ENCODE measurements at regions not wholly inside any gene's neighbourhood (a gene's known extent, or its start where the extent isn't known, plus 50 kb on each side); places are given as distances from the start of the nearest gene placed in this dataset.

- DNase-seq (no peak), ATAC-seq (replicated peaks) (no peak)
- Mint-ChIP-seq H3K9me3 (no peaks in the 10 kb centered on the region), H3K4me3 (no peak overlapping the region), H3K4me1 (no peaks in the 10 kb centered on the region), H3K27ac (no peak overlapping the region), H3K27me3 (no peaks in the 10 kb centered on the region), H3K36me3 (no peaks in the 10 kb centered on the region)
These were observed 829.4 kb downstream of the EPHA7 start for GRCh38 chr6:92589996-92590395.

DNA sequence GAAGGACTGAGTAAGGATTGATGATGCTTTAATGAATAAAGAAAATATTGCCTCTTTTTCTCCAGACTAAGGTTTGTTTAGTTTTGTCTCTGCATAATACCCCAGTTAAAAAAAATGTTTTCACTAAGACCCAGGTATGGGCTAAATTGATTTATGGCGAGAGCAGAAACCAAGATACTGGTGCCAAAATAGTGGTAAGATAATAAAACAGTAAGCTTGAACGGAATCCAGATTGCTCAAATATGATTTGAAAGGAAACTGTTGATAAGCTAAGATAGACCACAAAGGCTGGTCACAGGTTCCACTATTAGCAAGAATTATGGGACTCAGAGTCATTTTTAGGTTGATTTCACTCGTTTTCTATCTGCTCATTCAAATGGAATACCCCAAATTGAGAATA lies 831.2 kb downstream of the EPHA7 start:
- Mint-ChIP-seq H3K27ac (no peak overlapping the region), H3K27me3 (no peaks in the 10 kb centered on the region), H3K9me3 (peaks cover 0 to 3% of the 10 kb centered on the region in 2 donors), H3K4me1 (no peaks in the 10 kb centered on the region), H3K36me3 (no peaks in the 10 kb centered on the region), H3K4me3 (no peak overlapping the region)
- DNase-seq: no peak
- ATAC-seq (replicated peaks): no peak

- Mint-ChIP-seq H3K36me3 (no peaks in the 10 kb centered on the region), H3K9me3 (peaks cover 0 to 3% of the 10 kb centered on the region in 2 donors), H3K27me3 (no peaks in the 10 kb centered on the region), H3K27ac (no peak overlapping the region), H3K4me1 (no peaks in the 10 kb centered on the region), H3K4me3 (no peak overlapping the region)
- DNase-seq (no peak), ATAC-seq (replicated peaks) (no peak)
These were observed 831.8 kb downstream of the EPHA7 start for GRCh38 chr6:92587525-92587924.

GRCh38 chr6:92586236-92586977 lies 833.0 kb downstream of the EPHA7 start:
- no peak overlapping the region for H3K4me3 Mint-ChIP-seq
- H3K4me1 Mint-ChIP-seq: no peaks in the 10 kb centered on the region
- no peaks in the 10 kb centered on the region for H3K36me3 Mint-ChIP-seq
- peaks cover 0 to 4% of the 10 kb centered on the region in 2 donors for H3K9me3 Mint-ChIP-seq
- H3K27ac Mint-ChIP-seq: no peak overlapping the region
- no peak for ATAC-seq (replicated peaks)
- DNase-seq: no peak
- no peaks in the 10 kb centered on the region for H3K27me3 Mint-ChIP-seq

- H3K27ac Mint-ChIP-seq: no peak overlapping the region
- ATAC-seq (replicated peaks) (no peak), DNase-seq (no peak)
- peaks cover 0 to 15% of the 10 kb centered on the region in 2 donors for H3K9me3 Mint-ChIP-seq
- no peaks in the 10 kb centered on the region for H3K4me1 Mint-ChIP-seq
- no peak overlapping the region for H3K4me3 Mint-ChIP-seq
- H3K36me3 Mint-ChIP-seq: no peaks in the 10 kb centered on the region
- H3K27me3 Mint-ChIP-seq: no peaks in the 10 kb centered on the region
These were observed 837.1 kb downstream of the EPHA7 start for GRCh38 chr6:92582211-92582610.

GRCh38 chr6:92577077-92577719 lies 842.2 kb downstream of the EPHA7 start:
- peaks cover 0 to 12% of the 10 kb centered on the region in 2 donors for H3K9me3 Mint-ChIP-seq
- H3K27me3 Mint-ChIP-seq: no peaks in the 10 kb centered on the region
- H3K36me3 Mint-ChIP-seq: no peaks in the 10 kb centered on the region

GRCh38 chr6:92568541-92568940 lies 850.8 kb downstream of the EPHA7 start:
- ATAC-seq (replicated peaks) (no peak), DNase-seq (no peak)
- H3K27ac Mint-ChIP-seq: no peak overlapping the region
- no peaks in the 10 kb centered on the region for H3K36me3 Mint-ChIP-seq
- no peaks in the 10 kb centered on the region for H3K4me1 Mint-ChIP-seq
- peaks cover 0 to 2% of the 10 kb centered on the region in 2 donors for H3K9me3 Mint-ChIP-seq
- H3K4me3 Mint-ChIP-seq: no peak overlapping the region
- no peaks in the 10 kb centered on the region for H3K27me3 Mint-ChIP-seq

More at GRCh38 chr6:92577077-92577719, 842.2 kb downstream of the EPHA7 start:
- Mint-ChIP-seq H3K27ac (no peak overlapping the region), H3K4me1 (no peaks in the 10 kb centered on the region), H3K4me3 (no peak overlapping the region)
- DNase-seq (no peak), ATAC-seq (replicated peaks) (no peak)

DNA sequence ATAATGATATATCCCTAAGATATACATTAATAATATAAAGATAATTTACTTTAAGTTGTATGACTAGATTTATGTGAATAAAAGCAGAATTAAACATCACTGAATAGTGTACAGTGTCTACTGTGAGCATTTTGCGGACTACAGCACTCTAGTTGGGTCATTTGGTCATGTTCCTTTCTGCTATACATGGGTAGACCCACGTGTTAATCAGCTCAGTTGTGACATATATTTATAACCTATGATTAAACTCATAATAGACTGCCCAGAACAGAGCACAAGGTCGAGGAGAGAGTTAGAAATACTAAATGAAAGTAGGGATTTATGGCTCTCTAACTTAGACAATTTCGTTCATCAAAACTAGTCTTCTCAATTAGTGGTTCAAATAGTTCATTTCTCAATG lies 852.7 kb downstream of the EPHA7 start:
- H3K36me3 Mint-ChIP-seq: no peaks in the 10 kb centered on the region
- no peak overlapping the region for H3K4me3 Mint-ChIP-seq
- H3K4me1 Mint-ChIP-seq: no peaks in the 10 kb centered on the region
- no peak overlapping the region for H3K27ac Mint-ChIP-seq
- ATAC-seq (replicated peaks) (no peak), DNase-seq (no peak)
- no peaks in the 10 kb centered on the region for H3K27me3 Mint-ChIP-seq
- H3K9me3 Mint-ChIP-seq: peaks cover 0 to 4% of the 10 kb centered on the region in 2 donors

DNA sequence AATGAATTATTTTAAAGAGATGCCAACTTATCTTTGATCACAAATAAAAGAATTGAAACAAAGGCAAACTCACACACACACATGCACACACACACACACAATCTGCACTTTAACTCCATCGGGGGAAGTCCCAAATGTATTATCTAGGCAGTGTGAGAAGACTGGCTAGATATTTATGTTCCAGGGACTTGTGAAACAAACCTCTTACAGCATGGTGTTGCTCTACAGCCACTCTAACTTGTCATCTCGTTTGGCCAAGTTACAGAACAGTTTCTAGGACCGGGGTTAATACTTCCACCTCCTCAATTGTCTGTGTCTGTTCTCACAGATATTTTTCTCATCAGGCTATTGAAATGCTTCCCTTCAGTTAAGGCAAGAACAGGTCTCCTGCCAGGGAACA lies 855.0 kb downstream of the EPHA7 start:
- H3K27me3 Mint-ChIP-seq: no peaks in the 10 kb centered on the region
- peaks cover 4 to 5% of the 10 kb centered on the region in 2 donors for H3K9me3 Mint-ChIP-seq
- peaks cover 0 to 6% of the 10 kb centered on the region in 2 donors for H3K4me1 Mint-ChIP-seq
- no peaks in the 10 kb centered on the region for H3K36me3 Mint-ChIP-seq
- H3K4me3 Mint-ChIP-seq: no peak overlapping the region
- ATAC-seq (replicated peaks) (no peak), DNase-seq (no peak)
- H3K27ac Mint-ChIP-seq: no peak overlapping the region

DNA sequence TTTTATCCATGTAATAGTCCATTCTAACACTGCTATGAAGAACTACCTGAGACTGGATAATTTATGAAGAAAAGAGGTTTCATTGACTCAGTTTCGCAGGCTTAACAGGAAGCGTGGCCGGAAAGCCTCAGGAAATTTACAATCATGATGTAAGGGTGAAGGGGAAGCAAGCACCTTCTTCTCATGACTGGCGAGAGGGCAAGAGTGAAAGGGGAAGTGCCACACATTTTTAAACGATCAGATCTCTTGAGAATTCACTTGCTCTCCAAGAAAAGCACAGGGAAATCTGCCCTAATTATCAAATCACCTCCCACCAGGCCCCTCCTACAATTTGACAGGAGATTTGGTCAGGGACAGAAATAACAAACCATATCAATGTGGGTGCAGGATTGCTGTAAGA lies 859.7 kb downstream of the EPHA7 start:
- H3K4me1 Mint-ChIP-seq: peaks cover 0 to 6% of the 10 kb centered on the region in 2 donors
- no peak overlapping the region for H3K4me3 Mint-ChIP-seq
- DNase-seq (no peak), ATAC-seq (replicated peaks) (no peak)
- no peak overlapping the region for H3K27ac Mint-ChIP-seq
- H3K36me3 Mint-ChIP-seq: no peaks in the 10 kb centered on the region
- no peaks in the 10 kb centered on the region for H3K27me3 Mint-ChIP-seq
- peaks cover 4 to 5% of the 10 kb centered on the region in 2 donors for H3K9me3 Mint-ChIP-seq

- peaks cover 0 to 6% of the 10 kb centered on the region in 2 donors for H3K4me1 Mint-ChIP-seq
- no peak overlapping the region for H3K27ac Mint-ChIP-seq
- ATAC-seq (replicated peaks) (no peak), DNase-seq (no peak)
- H3K36me3 Mint-ChIP-seq: no peaks in the 10 kb centered on the region
- no peaks in the 10 kb centered on the region for H3K27me3 Mint-ChIP-seq
- peaks cover 4 to 5% of the 10 kb centered on the region in 2 donors for H3K9me3 Mint-ChIP-seq
- no peak overlapping the region for H3K4me3 Mint-ChIP-seq
These were observed 860.4 kb downstream of the EPHA7 start for GRCh38 chr6:92559003-92559402.

GRCh38 chr6:92550501-92550900 lies 868.9 kb downstream of the EPHA7 start:
- Mint-ChIP-seq H3K36me3 (no peaks in the 10 kb centered on the region), H3K4me1 (no peaks in the 10 kb centered on the region), H3K4me3 (no peak overlapping the region), H3K9me3 (no peaks in the 10 kb centered on the region), H3K27me3 (no peaks in the 10 kb centered on the region), H3K27ac (no peak overlapping the region)
- DNase-seq (no peak), ATAC-seq (replicated peaks) (no peak)

GRCh38 chr6:92545861-92546260 lies 873.5 kb downstream of the EPHA7 start:
- ATAC-seq (replicated peaks): no peak
- no peaks in the 10 kb centered on the region for H3K4me1 Mint-ChIP-seq
- H3K9me3 Mint-ChIP-seq: no peaks in the 10 kb centered on the region
- no peaks in the 10 kb centered on the region for H3K27me3 Mint-ChIP-seq
- no peaks in the 10 kb centered on the region for H3K36me3 Mint-ChIP-seq
- no peak overlapping the region for H3K27ac Mint-ChIP-seq
- no peak for DNase-seq
- H3K4me3 Mint-ChIP-seq: no peak overlapping the region

GRCh38 chr6:92541448-92542060 lies 877.8 kb downstream of the EPHA7 start:
- no peaks in the 10 kb centered on the region for H3K4me1 Mint-ChIP-seq
- H3K27me3 Mint-ChIP-seq: no peaks in the 10 kb centered on the region
- DNase-seq: no peak
- no peak for ATAC-seq (replicated peaks)
- H3K4me3 Mint-ChIP-seq: no peak overlapping the region
- H3K36me3 Mint-ChIP-seq: no peaks in the 10 kb centered on the region
- H3K9me3 Mint-ChIP-seq: no peaks in the 10 kb centered on the region
- no peak overlapping the region for H3K27ac Mint-ChIP-seq

DNA sequence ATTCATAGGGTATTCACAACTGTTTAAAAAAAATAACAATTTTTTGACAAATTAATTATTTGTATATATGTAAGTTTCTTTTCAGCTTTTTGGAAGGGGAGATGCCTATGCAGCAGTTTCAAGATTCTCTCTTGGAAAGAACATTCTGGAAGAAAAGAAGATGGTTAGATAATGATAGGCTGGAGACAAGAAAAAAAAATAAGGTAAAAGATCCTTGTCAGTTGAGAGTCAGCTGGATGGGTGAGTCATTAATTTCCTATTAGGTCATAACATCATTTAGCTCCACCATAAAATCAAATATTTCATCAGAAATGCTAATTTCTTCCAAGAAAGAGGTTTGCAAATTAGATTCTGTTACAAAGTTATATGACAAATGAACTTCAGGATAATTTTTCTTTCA lies 880.4 kb downstream of the EPHA7 start:
- DNase-seq (no peak), ATAC-seq (replicated peaks) (no peak)
- H3K27me3 Mint-ChIP-seq: no peaks in the 10 kb centered on the region

More for the DNA sequence above, 880.4 kb downstream of the EPHA7 start:
- Mint-ChIP-seq H3K4me1 (no peaks in the 10 kb centered on the region), H3K4me3 (no peak overlapping the region), H3K27ac (no peak overlapping the region), H3K9me3 (no peaks in the 10 kb centered on the region), H3K36me3 (no peaks in the 10 kb centered on the region)
